OCI-LY7 (cell line): ENCODE measurements at regions not wholly inside any gene's neighbourhood (a gene's known extent, or its start where the extent isn't known, plus 50 kb on each side); places are given as distances from the start of the nearest gene placed in this dataset.

Source experiments
- BruUV-seq: library from RNA; stranded (reverse); fragments of 400-500 nt; replicated peaks from 2 replicates; lab custom pipeline; 2021; lab: Mats Ljungman, UMichigan
- CTCF ChIA-PET: fragments of 300-600 bp; sonication (Branson Sonifier 250); formaldehyde crosslinking; loops from one replicate; lab custom pipeline; 2022; ENCODE audit warnings: antibody characterized with exemption; ENCODE audit not compliant: unreplicated experiment; lab: Charles Lee
- POLR2A ChIA-PET: fragments of 300-600 bp; sonication (Branson Sonifier 250); formaldehyde crosslinking; loops from one replicate; lab custom pipeline; 2022; ENCODE audit warnings: antibody characterized with exemption; lab: Charles Lee
- DNase-seq: peaks from one replicate; pipeline ENCODE4 v3.0.0-alpha.2; 2015; ENCODE audit warnings: low spot score
- H2AFZ ChIP-seq: fragments of 200-600 bp; sonication (generic), shearing (Covaris generic); 2 replicates; pipeline ENCODE4 v1.6.1; 2014; ENCODE audit warnings: mild to moderate bottlenecking, antibody characterized with exemption, low read length, moderate library complexity
- H3K27ac ChIP-seq: fragments of 200-600 bp; sonication (generic); 2 replicates; pipeline ENCODE4 v1.5.1; 2014; ENCODE audit warnings: mixed run types, low read depth, mild to moderate bottlenecking, moderate library complexity, low read length, inconsistent platforms; ENCODE audit not compliant: poor library complexity, severe bottlenecking
- H3K36me3 ChIP-seq: fragments of 200-600 bp; sonication (generic); 2 replicates; pipeline ENCODE4 v1.6.1; 2014; ENCODE audit warnings: mild to moderate bottlenecking, antibody characterized with exemption, low read length, moderate library complexity, mixed read lengths; ENCODE audit not compliant: insufficient read depth
- H3K4me1 ChIP-seq: fragments of 200-600 bp; sonication (generic); 2 replicates; pipeline ENCODE4 v1.5.1; 2014; ENCODE audit warnings: mild to moderate bottlenecking, low read length; ENCODE audit not compliant: insufficient read depth, poor library complexity, severe bottlenecking
- H3K4me2 ChIP-seq: fragments of 200-600 bp; sonication (generic); 2 replicates; pipeline ENCODE4 v1.6.1; 2014; ENCODE audit warnings: mild to moderate bottlenecking, low read length
- H3K4me3 ChIP-seq: fragments of 200-600 bp; sonication (generic); 2 replicates; pipeline ENCODE4 v1.5.1; 2014; ENCODE audit warnings: mild to moderate bottlenecking, low read depth, low read length; ENCODE audit not compliant: poor library complexity, severe bottlenecking
- H3K79me2 ChIP-seq: fragments of 200-600 bp; sonication (generic); 2 replicates; pipeline ENCODE4 v1.6.1; 2016; ENCODE audit warnings: low read depth, mild to moderate bottlenecking, low read length, moderate library complexity, mixed read lengths; ENCODE audit not compliant: insufficient read depth
- H3K9me2 ChIP-seq: fragments of 200-600 bp; sonication (generic); 2 replicates; pipeline ENCODE4 v1.6.1; 2016; ENCODE audit warnings: mild to moderate bottlenecking, low read length, mixed read lengths; ENCODE audit not compliant: insufficient read depth
- H3K9me3 ChIP-seq: fragments of 200-600 bp; sonication (generic); 2 replicates; pipeline ENCODE4 v1.6.1; 2014; ENCODE audit warnings: mild to moderate bottlenecking, mixed run types, low read length, mixed read lengths
- H4K20me1 ChIP-seq: fragments of 200-600 bp; sonication (generic); 2 replicates; pipeline ENCODE4 v1.6.1; 2014; ENCODE audit warnings: mild to moderate bottlenecking, antibody characterized with exemption, low read length, moderate library complexity, mixed read lengths; ENCODE audit not compliant: insufficient read depth
- CTCF ChIP-seq: fragments of 200-600 bp; sonication (generic); conservative IDR thresholded peaks from 2 replicates; pipeline ENCODE4 v1.5.1; 2014; ENCODE audit warnings: mild to moderate bottlenecking, antibody characterized with exemption, low read length, moderate library complexity, mixed read lengths
- EZH2phosphoT487 ChIP-seq: fragments of 200-600 bp; sonication (generic); IDR thresholded peaks from 2 replicates; pipeline ENCODE4 v1.6.1; 2018; ENCODE audit warnings: low read depth, borderline replicate concordance, mild to moderate bottlenecking, mixed run types, antibody characterized with exemption, low read length, moderate library complexity, mixed read lengths
- intact Hi-C: fragments of 100-400 bp; cut with micrococcal nuclease; formaldehyde crosslinking; loops from one replicate; pipeline ENCODE4 v1.10.0; 2022; ENCODE audit not compliant: unreplicated experiment

GRCh38 chr12:93966516-93967133, 181.8 kb upstream of the PLXNC1 start:
- Histone ChIP-seq H3K4me1 (no peaks in the 10 kb centered on the region), H3K4me3 (no peak overlapping the region), H3K9me2 (no peaks in the 10 kb centered on the region), H3K4me2 (no peak overlapping the region), H3K27ac (no peak overlapping the region), H4K20me1 (no peaks in the 10 kb centered on the region), H3K36me3 (no peaks in the 10 kb centered on the region), H3K79me2 (no peaks in the 10 kb centered on the region), H3K9me3 (no peaks in the 10 kb centered on the region), H2AFZ (no peak overlapping the region)
- TF ChIP-seq EZH2phosphoT487, result no peak
- TF ChIP-seq CTCF, result no peak
- no peak for DNase-seq
- ChIA-PET POLR2A (no interaction called here), CTCF (no interaction called here)
- no TSS peak for BruUV-seq
- intact Hi-C loops, result no loop called here

GRCh38 chr12:93967454-93967853, 180.9 kb upstream of the PLXNC1 start:
- Histone ChIP-seq H3K27ac (no peak overlapping the region), H3K9me3 (no peaks in the 10 kb centered on the region), H3K79me2 (no peaks in the 10 kb centered on the region), H3K36me3 (no peaks in the 10 kb centered on the region), H3K4me3 (no peak overlapping the region), H3K4me2 (no peak overlapping the region), H3K9me2 (no peaks in the 10 kb centered on the region), H3K4me1 (no peaks in the 10 kb centered on the region), H4K20me1 (no peaks in the 10 kb centered on the region), H2AFZ (no peak overlapping the region)
- BruUV-seq, result no TSS peak
- no peak for DNase-seq
- CTCF ChIA-PET, result no interaction called here
- TF ChIP-seq EZH2phosphoT487 (no peak), CTCF (no peak)
- POLR2A ChIA-PET, result interaction anchor here (0.6 to 1.1 kb wide), 2 partner anchors 16 to 152 kb away, joined by 3 to 5 read pairs; no protein-coding TSS in a partner anchor
- intact Hi-C loops, result no loop called here

DNA sequence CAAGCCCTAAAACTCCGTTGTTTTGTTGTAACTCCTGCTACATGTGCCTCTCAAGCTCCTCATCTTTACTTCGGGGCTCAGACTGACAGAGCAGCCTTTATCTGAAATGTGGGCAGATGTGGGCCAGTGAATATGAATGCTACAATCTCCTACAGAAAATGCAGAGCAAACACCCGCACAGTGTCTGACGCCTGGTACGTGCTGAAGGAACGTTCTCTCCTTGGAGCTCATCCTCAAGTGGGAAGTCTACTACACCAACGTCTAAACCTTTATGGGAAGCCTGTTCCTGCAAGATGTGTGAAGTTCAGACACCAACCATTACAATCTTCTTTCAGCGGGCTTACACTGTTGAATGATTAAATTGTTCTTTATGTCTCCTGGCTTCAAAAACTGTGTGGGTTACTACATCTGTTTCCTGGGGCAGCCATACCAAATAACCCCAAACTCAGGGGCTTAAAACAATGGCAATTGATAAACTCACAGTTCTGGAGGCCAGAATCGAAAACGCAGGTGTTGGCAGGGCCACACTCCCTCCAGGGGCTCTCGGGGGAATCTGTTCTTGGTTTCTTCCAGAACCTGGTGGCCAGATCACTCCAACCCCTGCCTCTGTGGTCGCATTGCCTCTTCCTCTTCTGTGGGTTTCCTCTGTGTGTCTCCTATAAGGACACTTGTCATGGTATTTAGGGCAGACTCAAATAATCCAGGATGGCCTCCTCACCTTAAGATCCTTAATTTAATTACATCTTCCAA, 179.7 kb upstream of the PLXNC1 start:
- BruUV-seq, result no TSS peak
- intact Hi-C loops, result no loop called here
- Histone ChIP-seq H3K27ac (no peak overlapping the region), H4K20me1 (no peaks in the 10 kb centered on the region), H3K4me3 (no peak overlapping the region), H3K36me3 (no peaks in the 10 kb centered on the region), H3K79me2 (no peaks in the 10 kb centered on the region), H3K4me2 (no peak overlapping the region), H2AFZ (no peak overlapping the region), H3K4me1 (no peaks in the 10 kb centered on the region), H3K9me2 (no peaks in the 10 kb centered on the region), H3K9me3 (no peaks in the 10 kb centered on the region)
- no peak for DNase-seq
- ChIA-PET CTCF (no interaction called here), POLR2A (interaction anchor here (0.6 to 1.1 kb wide), 4 partner anchors 14 to 758 kb away, joined by 3 to 5 read pairs (median 4); no protein-coding TSS in a partner anchor)
- no peak for TF ChIP-seq EZH2phosphoT487
- no peak for TF ChIP-seq CTCF
